Kidney (tissue), 13 donors: ENCODE measurements at regions not wholly inside any gene's neighbourhood (a gene's known extent, or its start where the extent isn't known, plus 50 kb on each side); places are given as distances from the start of the nearest gene placed in this dataset.

Experiments
- DNase-seq, 5 donors: peaks; one replicate each; pipeline ENCODE4 v3.0.0-alpha.2; 2013 to 2020
- FAIRE-seq: peaks from 2 replicates; lab custom pipeline; 2012; peaks lifted over from hg19 to GRCh38; lab: Jason Lieb, UNC
- H3K27ac ChIP-seq, 2 donors: one replicate each; pipeline ENCODE4 v1.7.0; 2013; ENCODE audit warnings: low read depth in 2 of 2, low read length in 2 of 2, inconsistent platforms in 1 of 2
- H3K27me3 ChIP-seq: one replicate; pipeline ENCODE4 v1.7.1; 2013; ENCODE audit warnings: low read length, inconsistent platforms; ENCODE audit not compliant: control insufficient read depth, insufficient read depth
- H3K36me3 ChIP-seq, 3 donors: one replicate each; pipeline versions ENCODE4 v1.7.0 to v1.7.1; 2013; ENCODE audit warnings: low read length in 3 of 3, control low read depth in 1 of 3, inconsistent platforms in 1 of 3; ENCODE audit not compliant: insufficient read depth in 3 of 3, control insufficient read depth in 2 of 3
- H3K4me1 ChIP-seq, 3 donors: one replicate each; pipeline versions ENCODE4 v1.7.0 to v1.7.1; 2013; ENCODE audit warnings: low read length in 3 of 3, inconsistent platforms in 1 of 3, low read depth in 1 of 3; ENCODE audit not compliant: control insufficient read depth in 2 of 3, insufficient read depth in 2 of 3
- H3K4me3 ChIP-seq, 3 donors: one replicate each; pipeline versions ENCODE4 v1.7.0 to v1.8.1; 2013; ENCODE audit warnings: low read length in 3 of 3, control low read depth in 1 of 3, inconsistent platforms in 1 of 3
- H3K9ac ChIP-seq, 3 donors: one replicate each; pipeline versions ENCODE4 v1.7.0 to v1.7.1; 2013; ENCODE audit warnings: low read length in 3 of 3, control low read depth in 1 of 3, inconsistent platforms in 1 of 3
- H3K9me3 ChIP-seq, 3 donors: one replicate each; pipeline versions ENCODE4 v1.7.0 to v1.7.1; 2013; ENCODE audit warnings: low read length in 3 of 3, control low read depth in 1 of 3, inconsistent platforms in 1 of 3; ENCODE audit not compliant: control insufficient read depth in 2 of 3, insufficient read depth in 1 of 3
- intact Hi-C: fragments of 100-400 bp; cut with DNase I; formaldehyde crosslinking; loops from one replicate; pipeline ENCODE4 v1.11.1; 2022
- TF ChIP-seq, protein P1 (sequence below): IDR thresholded peaks from 3 replicates; pipeline ENCODE4 v1.5.1; 2012; ENCODE audit warnings: mild to moderate bottlenecking, moderate library complexity, borderline replicate concordance; ENCODE audit not compliant: insufficient read depth; ENCODE audit errors: extremely low read depth
- donor health status: control.
- donor health status: control.
- donor health status: control.
- donor health status: control.
- donor health status: control.
- donor health status: DM: yes; HTN: yes; CAD: no.
- donor health status: Normal renal cell carcinoma (clear cell type).

DNA sequence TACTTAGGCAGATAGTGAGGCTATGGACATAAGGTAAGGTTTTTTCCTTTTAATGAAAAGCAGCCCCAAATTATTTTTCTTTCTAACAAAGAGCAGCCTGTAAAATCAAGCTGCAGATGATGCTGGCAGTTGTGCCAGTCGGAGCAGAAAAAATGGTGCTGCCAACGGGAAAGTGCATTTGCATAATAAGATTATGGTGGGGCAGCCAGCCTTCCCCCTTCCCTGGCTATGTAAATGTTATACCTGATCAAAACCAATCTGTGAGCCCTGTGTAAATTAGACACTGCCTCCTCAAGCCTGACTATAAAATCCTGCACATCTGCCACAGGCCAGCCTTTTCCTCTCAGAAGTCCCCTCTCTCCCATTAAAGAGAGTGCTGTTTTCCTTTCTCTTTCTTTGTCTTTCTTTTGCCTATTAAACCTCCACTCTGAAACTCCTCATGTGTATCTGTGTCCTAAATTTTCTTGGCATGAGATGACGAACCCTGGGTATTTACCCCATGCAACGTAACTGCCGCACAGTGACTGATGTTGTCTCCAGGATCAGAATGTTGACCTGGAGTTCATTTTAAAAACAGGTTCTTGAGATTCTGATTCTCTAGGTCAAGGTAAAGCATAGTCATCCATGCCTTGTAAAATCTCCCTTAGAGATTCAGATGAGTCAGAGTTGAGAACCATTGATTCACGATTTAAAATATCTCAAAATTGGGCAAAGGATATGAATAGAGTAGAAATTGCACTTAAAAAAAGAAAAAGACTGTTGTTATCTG is 167.3 kb upstream of the C1GALT1 start:
- TF ChIP-seq, protein P1, sequence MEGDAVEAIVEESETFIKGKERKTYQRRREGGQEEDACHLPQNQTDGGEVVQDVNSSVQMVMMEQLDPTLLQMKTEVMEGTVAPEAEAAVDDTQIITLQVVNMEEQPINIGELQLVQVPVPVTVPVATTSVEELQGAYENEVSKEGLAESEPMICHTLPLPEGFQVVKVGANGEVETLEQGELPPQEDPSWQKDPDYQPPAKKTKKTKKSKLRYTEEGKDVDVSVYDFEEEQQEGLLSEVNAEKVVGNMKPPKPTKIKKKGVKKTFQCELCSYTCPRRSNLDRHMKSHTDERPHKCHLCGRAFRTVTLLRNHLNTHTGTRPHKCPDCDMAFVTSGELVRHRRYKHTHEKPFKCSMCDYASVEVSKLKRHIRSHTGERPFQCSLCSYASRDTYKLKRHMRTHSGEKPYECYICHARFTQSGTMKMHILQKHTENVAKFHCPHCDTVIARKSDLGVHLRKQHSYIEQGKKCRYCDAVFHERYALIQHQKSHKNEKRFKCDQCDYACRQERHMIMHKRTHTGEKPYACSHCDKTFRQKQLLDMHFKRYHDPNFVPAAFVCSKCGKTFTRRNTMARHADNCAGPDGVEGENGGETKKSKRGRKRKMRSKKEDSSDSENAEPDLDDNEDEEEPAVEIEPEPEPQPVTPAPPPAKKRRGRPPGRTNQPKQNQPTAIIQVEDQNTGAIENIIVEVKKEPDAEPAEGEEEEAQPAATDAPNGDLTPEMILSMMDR = no peak
- no peak for FAIRE-seq
- Histone ChIP-seq H3K27ac (no peak overlapping the region), H3K9ac (no peak overlapping the region), H3K9me3 (peaks cover 0 to 3% (median 0%) of the 10 kb centered on the region in 3 donors), H3K4me3 (no peak overlapping the region), H3K4me1 (no peaks in the 10 kb centered on the region), H3K36me3 (no peaks in the 10 kb centered on the region), H3K27me3 (no peaks in the 10 kb centered on the region)
- intact Hi-C loops = no loop called here
- peak in 2 of 5 donors; percentile 4 to 19 for DNase-seq

DNA sequence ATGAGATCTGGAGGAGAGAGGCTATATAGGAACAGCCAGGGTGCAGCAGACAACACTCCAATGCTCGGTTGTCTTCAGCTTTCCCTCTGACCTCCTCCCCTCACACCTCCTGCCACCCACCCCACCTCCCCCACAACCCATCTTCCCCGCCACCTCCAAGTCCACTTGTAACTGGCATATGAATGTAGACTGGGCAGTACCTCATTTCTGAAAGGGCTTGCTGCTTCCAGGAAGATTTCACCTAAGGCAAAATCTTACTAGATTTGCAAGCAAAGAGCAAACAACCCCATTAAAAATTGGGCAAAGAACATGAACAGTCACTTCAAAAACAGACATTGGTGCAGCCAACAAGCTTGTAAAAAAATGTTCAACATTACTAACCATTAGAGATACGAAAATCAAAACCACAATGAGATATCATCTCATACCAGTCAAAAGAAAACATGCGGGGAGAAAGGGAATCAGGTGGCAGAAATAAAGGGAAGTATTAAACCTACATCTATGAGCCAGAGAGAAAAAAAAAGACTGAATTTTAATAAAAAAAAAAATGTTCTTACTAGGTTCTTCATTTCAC is 164.6 kb upstream of the C1GALT1 start:
- FAIRE-seq = no peak
- no peak overlapping the region for H3K27ac ChIP-seq
- no peaks in the 10 kb centered on the region for H3K27me3 ChIP-seq
- no peaks in the 10 kb centered on the region for H3K4me1 ChIP-seq
- no peaks in the 10 kb centered on the region for H3K36me3 ChIP-seq
- DNase-seq = no peak
- H3K9me3 ChIP-seq = no peaks in the 10 kb centered on the region
- no peak overlapping the region for H3K4me3 ChIP-seq
- intact Hi-C loops = no loop called here
- TF ChIP-seq, protein P1 = no peak
- no peak overlapping the region for H3K9ac ChIP-seq

DNA sequence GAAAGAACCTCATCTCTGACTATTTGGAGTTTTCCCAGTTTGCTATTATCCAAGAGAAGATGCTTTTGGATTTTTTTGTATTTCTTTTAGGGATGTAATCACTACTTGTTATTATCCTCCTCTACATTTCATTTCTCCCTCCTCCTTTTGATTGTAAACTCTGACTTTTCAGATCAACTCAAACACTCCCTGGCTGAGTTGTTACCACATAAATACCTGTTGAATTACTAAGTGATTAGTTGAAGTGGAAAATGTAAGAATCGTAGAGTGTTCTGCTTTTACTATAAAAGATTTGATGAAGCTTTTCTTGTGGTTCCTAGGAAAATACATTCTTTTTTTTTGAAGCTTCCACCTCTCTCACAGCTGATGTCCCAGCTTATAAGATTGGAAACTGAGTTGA is 164.1 kb upstream of the C1GALT1 start:
- no peaks in the 10 kb centered on the region for H3K27me3 ChIP-seq
- H3K4me1 ChIP-seq = no peaks in the 10 kb centered on the region
- FAIRE-seq (no peak), DNase-seq (no peak)
- TF ChIP-seq, protein P1 = no peak
- no peaks in the 10 kb centered on the region for H3K9me3 ChIP-seq
- intact Hi-C loops = no loop called here
- H3K27ac ChIP-seq = no peak overlapping the region
- no peak overlapping the region for H3K4me3 ChIP-seq
- H3K9ac ChIP-seq = no peak overlapping the region
- no peaks in the 10 kb centered on the region for H3K36me3 ChIP-seq
